Stimulated activated CD8-positive, alpha-beta memory T cell treated with anti-CD3 and anti-CD28 coated beads, Interleukin-12 subunit alpha, Interleukin-12 subunit beta, amount 100 ng/mL, for 1 hour (primary cell): ENCODE measurements at regions not wholly inside any gene's neighbourhood (a gene's known extent, or its start where the extent isn't known, plus 50 kb on each side); places are given as distances from the start of the nearest gene placed in this dataset.
"Not testable (repeated sequence)": the region's sequence is repeated elsewhere in the genome, so short reads cannot be mapped to it uniquely, and the experiment has no call there.

Experiments used
- DNase-seq: peaks from one replicate; pipeline ENCODE4 v3.0.0-alpha.2; 2020; ENCODE audit warnings: low read depth

GRCh38 chr2:8139668-8140200 lies 542.1 kb upstream of the ID2 start:
- no peak for DNase-seq

- no peak for DNase-seq
Observed at GRCh38 chr2:8141079-8141707, 540.7 kb upstream of the ID2 start.

GRCh38 chr2:8141780-8142179 lies 540.1 kb upstream of the ID2 start:
- no peak for DNase-seq

GRCh38 chr2:8142461-8142860 lies 539.4 kb upstream of the ID2 start:
- DNase-seq, result no peak

- DNase-seq, result no peak
Observed at GRCh38 chr2:8144131-8144631, 537.7 kb upstream of the ID2 start.

- DNase-seq, result no peak
Observed at GRCh38 chr2:8144785-8145184, 537.1 kb upstream of the ID2 start.

GRCh38 chr2:8145375-8145774 lies 536.5 kb upstream of the ID2 start:
- not testable (repeated sequence) for DNase-seq

GRCh38 chr2:8146132-8147005 lies 535.5 kb upstream of the ID2 start:
- no peak for DNase-seq

GRCh38 chr2:8148260-8149006 lies 533.4 kb upstream of the ID2 start:
- DNase-seq, result no peak

GRCh38 chr2:8149007-8149405 lies 532.9 kb upstream of the ID2 start:
- DNase-seq, result no peak

GRCh38 chr2:8149985-8150539 lies 531.8 kb upstream of the ID2 start:
- DNase-seq, result no peak

GRCh38 chr2:8151888-8152287 lies 530.0 kb upstream of the ID2 start:
- no peak for DNase-seq

GRCh38 chr2:8152392-8153257 lies 529.2 kb upstream of the ID2 start:
- no peak for DNase-seq

- DNase-seq, result no peak
Observed at GRCh38 chr2:8153258-8153718, 528.6 kb upstream of the ID2 start.

GRCh38 chr2:8154270-8154669 lies 527.6 kb upstream of the ID2 start:
- no peak for DNase-seq

GRCh38 chr2:8154936-8155335 lies 526.9 kb upstream of the ID2 start:
- DNase-seq, result no peak

GRCh38 chr2:8157621-8158430 lies 524.0 kb upstream of the ID2 start:
- DNase-seq, result no peak

- no peak for DNase-seq
Observed at GRCh38 chr2:8158711-8159110, 523.1 kb upstream of the ID2 start.

- DNase-seq, result no peak
Observed at GRCh38 chr2:8159211-8159965, 522.5 kb upstream of the ID2 start.
